Naive thymus-derived CD4-positive, alpha-beta T cell (primary cell): ENCODE measurements at regions not wholly inside any gene's neighbourhood (a gene's known extent, or its start where the extent isn't known, plus 50 kb on each side); places are given as distances from the start of the nearest gene placed in this dataset.

Source experiments
- ATAC-seq: fragments of 150-1000 bp; cut with Tn5 transposase; 2 replicates; pipeline ENCODE4 v1.10.0; 2021; ENCODE audit warnings: mild to moderate bottlenecking, moderate library complexity
- CTCF ChIA-PET: fragments of 350-600 bp; sonication (Branson Sonifier 250); formaldehyde crosslinking; loops from one replicate; lab custom pipeline; 2021; ENCODE audit warnings: antibody characterized with exemption; lab: Charles Lee
- POLR2A ChIA-PET: fragments of 350-600 bp; sonication (Branson Sonifier 250); formaldehyde crosslinking; loops from one replicate; lab custom pipeline; 2021; ENCODE audit warnings: antibody characterized with exemption, inconsistent platforms; lab: Charles Lee
- DNase-seq, 9 donors: peaks; one replicate each; pipeline versions ENCODE4 v3.0.0 to v3.0.0-alpha.2; 2020 to 2022; ENCODE audit warnings: mixed read lengths in 1 of 9
- H3K27ac ChIP-seq: one replicate; pipeline ENCODE4 v1.7.0; 2013; ENCODE audit warnings: mild to moderate bottlenecking, low read depth, low read length, moderate library complexity
- H3K27me3 ChIP-seq, 2 donors: one replicate each; pipeline ENCODE4 v1.7.0; 2013; ENCODE audit warnings: low read length in 2 of 2, mild to moderate bottlenecking in 2 of 2, moderate library complexity in 2 of 2; ENCODE audit not compliant: control insufficient read depth in 2 of 2, insufficient read depth in 2 of 2
- H3K36me3 ChIP-seq, 3 experiments: 1 replicate in 2 of 3; 2 replicates in 1 of 3; pipeline ENCODE4 v1.7.0; 2013; ENCODE audit warnings: low read length in 3 of 3, mild to moderate bottlenecking in 3 of 3, moderate library complexity in 1 of 3; ENCODE audit not compliant: insufficient read depth in 3 of 3, control insufficient read depth in 2 of 3
- H3K4me1 ChIP-seq, 2 donors: one replicate each; pipeline ENCODE4 v1.7.0; 2013; ENCODE audit warnings: low read length in 2 of 2, mild to moderate bottlenecking in 2 of 2, moderate library complexity in 1 of 2; ENCODE audit not compliant: control insufficient read depth in 2 of 2, insufficient read depth in 2 of 2
- H3K4me3 ChIP-seq: 2 replicates; pipeline ENCODE4 v1.7.0; 2013; ENCODE audit warnings: mild to moderate bottlenecking, low read length
- H3K9me3 ChIP-seq, 3 experiments: 1 replicate in 2 of 3; 2 replicates in 1 of 3; pipeline ENCODE4 v1.7.0; 2013; ENCODE audit warnings: low read length in 3 of 3; ENCODE audit not compliant: control insufficient read depth in 2 of 3
- H3K27ac Mint-ChIP-seq, 9 donors: one replicate each; pipeline ENCODE4 v1.8.0; 2020 to 2022; ENCODE audit warnings: mixed read lengths in 9 of 9, mild to moderate bottlenecking in 8 of 9, moderate library complexity in 5 of 9, inconsistent platforms in 2 of 9
- H3K27me3 Mint-ChIP-seq, 5 donors: one replicate each; pipeline ENCODE4 v1.8.0; 2021 to 2022; ENCODE audit warnings: mixed read lengths in 5 of 5, mild to moderate bottlenecking in 1 of 5
- H3K36me3 Mint-ChIP-seq, 5 donors: one replicate each; pipeline ENCODE4 v1.8.0; 2020 to 2022; ENCODE audit warnings: mixed read lengths in 5 of 5, mild to moderate bottlenecking in 3 of 5, inconsistent platforms in 1 of 5
- H3K4me1 Mint-ChIP-seq, 7 donors: one replicate each; pipeline ENCODE4 v1.8.0; 2020 to 2022; ENCODE audit warnings: mixed read lengths in 7 of 7, mild to moderate bottlenecking in 3 of 7, inconsistent platforms in 1 of 7
- H3K4me3 Mint-ChIP-seq, 10 donors: one replicate each; pipeline ENCODE4 v1.8.0; 2020 to 2022; ENCODE audit warnings: mild to moderate bottlenecking in 10 of 10, mixed read lengths in 10 of 10, moderate library complexity in 6 of 10, inconsistent platforms in 2 of 10
- H3K9me3 Mint-ChIP-seq, 11 donors: one replicate each; pipeline ENCODE4 v1.8.0; 2020 to 2022; ENCODE audit warnings: mixed read lengths in 11 of 11, mild to moderate bottlenecking in 4 of 11, inconsistent platforms in 1 of 11, moderate library complexity in 1 of 11
- intact Hi-C, 2 donors: fragments of 100-400 bp; cut with micrococcal nuclease; formaldehyde crosslinking; loops; one replicate each; pipeline ENCODE4 v1.15.1; 2023

GRCh38 chr9:120261419-120261818 lies 318.5 kb downstream of the CDK5RAP2 start:
- no peaks in the 10 kb centered on the region for H3K36me3 Mint-ChIP-seq
- peaks cover 0 to 20% (median 16%) of the 10 kb centered on the region in 5 donors for H3K27me3 Mint-ChIP-seq
- CTCF ChIA-PET, result no interaction called here
- DNase-seq (no peak), ATAC-seq (no peak)
- no peak overlapping the region for H3K4me3 ChIP-seq
- no peaks in the 10 kb centered on the region for H3K4me1 Mint-ChIP-seq
- no peak overlapping the region for H3K27ac ChIP-seq
- H3K9me3 Mint-ChIP-seq, result peaks cover 0 to 6% (median 4%) of the 10 kb centered on the region in 11 donors
- H3K9me3 ChIP-seq, result no peaks in the 10 kb centered on the region
- H3K27ac Mint-ChIP-seq, result no peak overlapping the region
- no peak overlapping the region for H3K4me3 Mint-ChIP-seq
- intact Hi-C loops, result no loop called here
- POLR2A ChIA-PET, result no interaction called here
- H3K4me1 ChIP-seq, result no peaks in the 10 kb centered on the region
- no peaks in the 10 kb centered on the region for H3K27me3 ChIP-seq
- H3K36me3 ChIP-seq, result no peaks in the 10 kb centered on the region

GRCh38 chr9:120259100-120259499 lies 320.9 kb downstream of the CDK5RAP2 start:
- ATAC-seq (no peak), DNase-seq (no peak)
- Mint-ChIP-seq H3K27me3 (peaks cover 0 to 37% (median 17%) of the 10 kb centered on the region in 5 donors), H3K27ac (no peak overlapping the region), H3K9me3 (peaks cover 0 to 5% (median 0%) of the 10 kb centered on the region in 11 donors), H3K4me1 (no peaks in the 10 kb centered on the region), H3K4me3 (no peak overlapping the region), H3K36me3 (no peaks in the 10 kb centered on the region)
- Histone ChIP-seq H3K4me3 (no peak overlapping the region), H3K27me3 (no peaks in the 10 kb centered on the region), H3K9me3 (no peaks in the 10 kb centered on the region), H3K36me3 (no peaks in the 10 kb centered on the region), H3K4me1 (no peaks in the 10 kb centered on the region), H3K27ac (no peak overlapping the region)
- POLR2A ChIA-PET, result no interaction called here
- CTCF ChIA-PET, result no interaction called here
- intact Hi-C loops, result no loop called here

GRCh38 chr9:120258096-120258495 lies 321.9 kb downstream of the CDK5RAP2 start:
- Mint-ChIP-seq H3K36me3 (no peaks in the 10 kb centered on the region), H3K4me3 (no peak overlapping the region), H3K27ac (no peak overlapping the region), H3K9me3 (peaks cover 0 to 8% (median 0%) of the 10 kb centered on the region in 11 donors), H3K27me3 (peaks cover 0 to 43% (median 25%) of the 10 kb centered on the region in 5 donors), H3K4me1 (no peaks in the 10 kb centered on the region)
- Histone ChIP-seq H3K4me3 (no peak overlapping the region), H3K27me3 (no peaks in the 10 kb centered on the region), H3K27ac (no peak overlapping the region), H3K36me3 (no peaks in the 10 kb centered on the region), H3K4me1 (no peaks in the 10 kb centered on the region), H3K9me3 (no peaks in the 10 kb centered on the region)
- CTCF ChIA-PET, result no interaction called here
- POLR2A ChIA-PET, result no interaction called here
- DNase-seq (no peak), ATAC-seq (no peak)
- intact Hi-C loops, result no loop called here

- no peaks in the 10 kb centered on the region for H3K9me3 ChIP-seq
- no peak overlapping the region for H3K27ac ChIP-seq
- no peak overlapping the region for H3K27ac Mint-ChIP-seq
- H3K4me3 ChIP-seq, result no peak overlapping the region
- intact Hi-C loops, result no loop called here
- ChIA-PET POLR2A (no interaction called here), CTCF (no interaction called here)
- peaks cover 0 to 47% (median 29%) of the 10 kb centered on the region in 5 donors for H3K27me3 Mint-ChIP-seq
- ATAC-seq, result no peak
- DNase-seq, result no peak
- H3K4me1 ChIP-seq, result no peaks in the 10 kb centered on the region
- no peak overlapping the region for H3K4me3 Mint-ChIP-seq
- H3K27me3 ChIP-seq, result no peaks in the 10 kb centered on the region
- no peaks in the 10 kb centered on the region for H3K36me3 ChIP-seq
- no peaks in the 10 kb centered on the region for H3K4me1 Mint-ChIP-seq
- peaks cover 0 to 8% (median 2%) of the 10 kb centered on the region in 11 donors for H3K9me3 Mint-ChIP-seq
- no peaks in the 10 kb centered on the region for H3K36me3 Mint-ChIP-seq
These were observed 322.5 kb downstream of the CDK5RAP2 start for GRCh38 chr9:120257483-120257882.

- H3K27ac ChIP-seq, result no peak overlapping the region
- Mint-ChIP-seq H3K27me3 (peaks cover 0 to 52% (median 35%) of the 10 kb centered on the region in 5 donors), H3K4me3 (no peak overlapping the region), H3K27ac (no peak overlapping the region), H3K4me1 (no peaks in the 10 kb centered on the region), H3K9me3 (peaks cover 0 to 13% (median 2%) of the 10 kb centered on the region in 11 donors), H3K36me3 (no peaks in the 10 kb centered on the region)
- intact Hi-C loops, result no loop called here
- CTCF ChIA-PET, result no interaction called here
- POLR2A ChIA-PET, result no interaction called here
- no peak for ATAC-seq
- no peak for DNase-seq
- H3K4me3 ChIP-seq, result no peak overlapping the region
- H3K36me3 ChIP-seq, result no peaks in the 10 kb centered on the region
- H3K9me3 ChIP-seq, result no peaks in the 10 kb centered on the region
- H3K27me3 ChIP-seq, result no peaks in the 10 kb centered on the region
- no peaks in the 10 kb centered on the region for H3K4me1 ChIP-seq
These were observed 323.8 kb downstream of the CDK5RAP2 start for GRCh38 chr9:120256146-120256545.

GRCh38 chr9:120252248-120252647 lies 327.7 kb downstream of the CDK5RAP2 start:
- H3K27me3 ChIP-seq, result no peaks in the 10 kb centered on the region
- H3K4me3 Mint-ChIP-seq, result no peak overlapping the region
- intact Hi-C loops, result no loop called here
- no peak overlapping the region for H3K27ac ChIP-seq
- POLR2A ChIA-PET, result no interaction called here
- H3K27ac Mint-ChIP-seq, result no peak overlapping the region
- DNase-seq, result no peak
- CTCF ChIA-PET, result no interaction called here
- no peaks in the 10 kb centered on the region for H3K4me1 ChIP-seq
- H3K9me3 Mint-ChIP-seq, result peaks cover 0 to 18% (median 5%) of the 10 kb centered on the region in 11 donors
- H3K4me3 ChIP-seq, result no peak overlapping the region
- peaks cover 0 to 45% (median 27%) of the 10 kb centered on the region in 5 donors for H3K27me3 Mint-ChIP-seq
- no peaks in the 10 kb centered on the region for H3K9me3 ChIP-seq
- no peaks in the 10 kb centered on the region for H3K36me3 Mint-ChIP-seq
- no peaks in the 10 kb centered on the region for H3K36me3 ChIP-seq
- no peaks in the 10 kb centered on the region for H3K4me1 Mint-ChIP-seq
- no peak for ATAC-seq

GRCh38 chr9:120242116-120242811 lies 337.7 kb downstream of the CDK5RAP2 start:
- peaks cover 0 to 9% (median 3%) of the 10 kb centered on the region in 11 donors for H3K9me3 Mint-ChIP-seq
- ChIA-PET CTCF (no interaction called here), POLR2A (no interaction called here)
- H3K4me1 Mint-ChIP-seq, result no peaks in the 10 kb centered on the region
- Histone ChIP-seq H3K27ac (no peak overlapping the region), H3K4me3 (no peak overlapping the region), H3K27me3 (no peaks in the 10 kb centered on the region), H3K9me3 (no peaks in the 10 kb centered on the region), H3K36me3 (no peaks in the 10 kb centered on the region), H3K4me1 (no peaks in the 10 kb centered on the region)
- no peak overlapping the region for H3K4me3 Mint-ChIP-seq
- intact Hi-C loops, result no loop called here
- H3K27ac Mint-ChIP-seq, result no peak overlapping the region
- DNase-seq (no peak), ATAC-seq (no peak)
- peaks cover 0 to 11% (median 5%) of the 10 kb centered on the region in 5 donors for H3K27me3 Mint-ChIP-seq
- H3K36me3 Mint-ChIP-seq, result peaks cover 0 to 3% (median 0%) of the 10 kb centered on the region in 5 donors
